ENCODE measurements at regions not wholly inside any gene's neighbourhood (a gene's known extent, or its start where the extent isn't known, plus 50 kb on each side); places are given as distances from the start of the nearest gene placed in this dataset.

- TF ChIP-seq POLR2AphosphoS5 (IDR thresholded peaks at IDR 0.05) (no peak), CTCF (IDR thresholded peaks at IDR 0.05) (no peak), EP300 (IDR thresholded peaks at IDR 0.05) (no peak), POLR2A (IDR thresholded peaks at IDR 0.05) (no peak)
- no peak for ATAC-seq
- 44 to 71% methylated on average over 2 of the region's 2 CpGs for WGBS, 2 donors (ENCODE audit: low coverage in 1 of 2)
- H3K36me3 ChIP-seq: no peaks in the 10 kb centered on the region
- H3K4me3 ChIP-seq: no peak overlapping the region
- no peak overlapping the region for H3K27ac ChIP-seq
- H3K4me1 ChIP-seq: no peaks in the 10 kb centered on the region
- H3K27me3 ChIP-seq: no peaks in the 10 kb centered on the region
- H3K9me3 ChIP-seq: no peaks in the 10 kb centered on the region
Measured at GRCh38 chr16:79966226-79966625, 365.7 kb upstream of the MAF start.

DNA sequence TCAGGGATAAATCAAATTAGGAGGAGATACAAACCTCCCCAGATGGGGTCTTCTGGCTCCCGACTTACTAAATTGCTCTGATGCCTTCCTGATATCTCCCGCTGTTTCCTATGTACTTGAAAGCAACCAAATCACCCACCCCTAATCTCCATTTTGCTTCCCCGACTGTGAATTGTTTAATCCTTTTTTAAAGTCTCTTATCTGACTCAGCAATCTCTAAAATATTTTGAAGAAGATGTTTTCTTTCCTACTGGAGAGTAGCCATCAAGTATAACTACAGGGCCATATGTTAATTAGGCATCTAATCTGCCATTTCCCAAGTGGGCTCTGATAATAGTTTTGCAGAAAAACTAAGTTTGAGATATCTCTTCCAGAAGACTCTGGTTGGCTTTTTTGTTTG lies 365.2 kb upstream of the MAF start:
- Histone ChIP-seq H3K27ac (no peak overlapping the region), H3K27me3 (no peaks in the 10 kb centered on the region), H3K4me3 (no peak overlapping the region), H3K4me1 (no peaks in the 10 kb centered on the region), H3K9me3 (no peaks in the 10 kb centered on the region), H3K36me3 (no peaks in the 10 kb centered on the region)
- no peak for ATAC-seq
- no peak for TF ChIP-seq POLR2A (IDR thresholded peaks at IDR 0.05)
- no peak for TF ChIP-seq EP300 (IDR thresholded peaks at IDR 0.05)
- TF ChIP-seq POLR2AphosphoS5 (IDR thresholded peaks at IDR 0.05): no peak
- TF ChIP-seq CTCF (IDR thresholded peaks at IDR 0.05): no peak
- 60 to 86% methylated on average over 1 to 3 of the region's 3 CpGs for WGBS, 2 donors (ENCODE audit: low coverage in 1 of 2)

DNA sequence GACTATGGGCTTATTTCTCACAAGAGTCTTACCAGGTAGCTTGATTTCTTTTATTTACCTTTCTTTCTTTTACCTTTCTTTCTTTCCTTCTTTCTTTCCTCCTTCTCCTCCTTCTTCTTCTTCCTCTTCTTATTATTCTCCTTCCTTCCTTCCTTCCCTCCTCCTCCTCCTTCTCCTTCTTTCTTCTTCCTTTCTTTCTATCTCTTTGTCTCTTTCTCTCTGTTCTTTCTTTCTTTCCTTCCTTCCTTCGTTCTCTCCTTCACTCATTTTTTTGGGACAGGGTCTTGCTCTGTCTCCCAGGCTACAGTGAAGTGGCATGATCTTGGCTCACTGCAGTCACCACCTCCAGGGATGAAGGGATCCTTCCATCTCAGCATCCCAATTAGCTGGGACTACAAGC lies 363.6 kb upstream of the MAF start:
- peaks cover 5% of the 10 kb centered on the region for H3K27me3 ChIP-seq
- 29 to 50% methylated on average over 1 of the region's 1 CpG for WGBS, 2 donors (ENCODE audit: low coverage in 1 of 2)

DNA sequence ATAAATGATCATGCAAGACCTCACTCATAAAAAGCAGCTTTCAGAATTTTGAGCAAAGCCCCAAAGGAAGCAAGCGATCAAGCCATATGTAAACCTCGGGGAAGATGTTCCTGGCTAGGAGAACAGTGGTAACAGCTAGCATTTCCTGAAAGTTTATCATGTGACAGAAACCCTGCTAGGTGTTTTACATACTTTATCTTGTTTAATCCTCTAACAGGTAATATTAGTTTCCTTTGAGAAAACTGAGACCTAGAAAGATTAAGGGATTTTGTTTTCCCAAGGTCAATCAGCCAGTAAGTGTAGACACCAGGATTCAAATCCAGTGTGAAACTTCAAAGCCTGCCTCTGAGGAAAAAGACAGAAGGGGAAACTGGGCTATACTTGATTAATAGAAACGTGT lies 362.4 kb upstream of the MAF start:
- no peak overlapping the region for H3K27ac ChIP-seq
- no peaks in the 10 kb centered on the region for H3K9me3 ChIP-seq
- no peak for ATAC-seq
- H3K4me3 ChIP-seq: no peak overlapping the region
- WGBS, 2 donors (ENCODE audit: low coverage in 1 of 2): 71 to 75% methylated on average over 3 of the region's 3 CpGs
- TF ChIP-seq POLR2AphosphoS5 (IDR thresholded peaks at IDR 0.05): no peak
- TF ChIP-seq CTCF (IDR thresholded peaks at IDR 0.05): no peak
- TF ChIP-seq POLR2A (IDR thresholded peaks at IDR 0.05): no peak
- no peak for TF ChIP-seq EP300 (IDR thresholded peaks at IDR 0.05)
- no peaks in the 10 kb centered on the region for H3K4me1 ChIP-seq
- H3K36me3 ChIP-seq: no peaks in the 10 kb centered on the region
- peaks cover 5% of the 10 kb centered on the region for H3K27me3 ChIP-seq

More for the DNA sequence above, 363.6 kb upstream of the MAF start:
- no peaks in the 10 kb centered on the region for H3K4me1 ChIP-seq
- TF ChIP-seq POLR2AphosphoS5 (IDR thresholded peaks at IDR 0.05) (no peak), CTCF (IDR thresholded peaks at IDR 0.05) (no peak), EP300 (IDR thresholded peaks at IDR 0.05) (no peak), POLR2A (IDR thresholded peaks at IDR 0.05) (no peak)
- no peak for ATAC-seq
- H3K4me3 ChIP-seq: no peak overlapping the region
- H3K9me3 ChIP-seq: no peaks in the 10 kb centered on the region
- H3K27ac ChIP-seq: no peak overlapping the region
- H3K36me3 ChIP-seq: no peaks in the 10 kb centered on the region

- TF ChIP-seq POLR2AphosphoS5 (IDR thresholded peaks at IDR 0.05) (no peak), CTCF (IDR thresholded peaks at IDR 0.05) (no peak), POLR2A (IDR thresholded peaks at IDR 0.05) (no peak), EP300 (IDR thresholded peaks at IDR 0.05) (no peak)
- WGBS, 2 donors (ENCODE audit: low coverage in 1 of 2): 40 to 86% methylated on average over 1 of the region's 1 CpG
- ATAC-seq: no peak
- no peak overlapping the region for H3K4me3 ChIP-seq
- H3K9me3 ChIP-seq: no peaks in the 10 kb centered on the region
- H3K27me3 ChIP-seq: peaks cover 5% of the 10 kb centered on the region
- H3K27ac ChIP-seq: no peak overlapping the region
- H3K36me3 ChIP-seq: no peaks in the 10 kb centered on the region
- no peaks in the 10 kb centered on the region for H3K4me1 ChIP-seq
Measured at GRCh38 chr16:79959226-79959625, 358.7 kb upstream of the MAF start.
